ENCODE measurements at regions not wholly inside any gene's neighbourhood (a gene's known extent, or its start where the extent isn't known, plus 50 kb on each side); places are given as distances from the start of the nearest gene placed in this dataset.

DNA sequence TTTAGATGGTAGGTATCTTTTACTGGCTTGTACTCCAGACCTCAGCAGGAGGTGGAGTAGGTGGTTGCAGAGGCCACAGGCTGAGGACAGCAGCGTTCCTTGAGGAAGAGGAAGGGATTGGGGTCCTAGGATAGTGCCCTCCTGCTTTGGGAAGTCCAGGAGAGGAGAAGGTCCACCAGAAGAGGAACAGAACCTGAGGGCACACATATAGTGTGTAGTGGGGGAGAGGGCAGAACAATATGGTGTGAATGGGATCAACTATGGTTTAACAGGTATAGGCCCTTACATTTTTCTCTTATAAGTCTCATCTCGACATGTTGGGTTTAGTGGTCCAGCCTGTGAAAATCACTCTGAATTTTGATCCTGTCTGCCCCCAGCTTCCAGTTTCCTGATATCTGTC is 229.1 kb upstream of the ZBED5 start:
- DNase-seq (ENCODE audit: low read depth): no peak
- TF ChIP-seq, protein P1, sequence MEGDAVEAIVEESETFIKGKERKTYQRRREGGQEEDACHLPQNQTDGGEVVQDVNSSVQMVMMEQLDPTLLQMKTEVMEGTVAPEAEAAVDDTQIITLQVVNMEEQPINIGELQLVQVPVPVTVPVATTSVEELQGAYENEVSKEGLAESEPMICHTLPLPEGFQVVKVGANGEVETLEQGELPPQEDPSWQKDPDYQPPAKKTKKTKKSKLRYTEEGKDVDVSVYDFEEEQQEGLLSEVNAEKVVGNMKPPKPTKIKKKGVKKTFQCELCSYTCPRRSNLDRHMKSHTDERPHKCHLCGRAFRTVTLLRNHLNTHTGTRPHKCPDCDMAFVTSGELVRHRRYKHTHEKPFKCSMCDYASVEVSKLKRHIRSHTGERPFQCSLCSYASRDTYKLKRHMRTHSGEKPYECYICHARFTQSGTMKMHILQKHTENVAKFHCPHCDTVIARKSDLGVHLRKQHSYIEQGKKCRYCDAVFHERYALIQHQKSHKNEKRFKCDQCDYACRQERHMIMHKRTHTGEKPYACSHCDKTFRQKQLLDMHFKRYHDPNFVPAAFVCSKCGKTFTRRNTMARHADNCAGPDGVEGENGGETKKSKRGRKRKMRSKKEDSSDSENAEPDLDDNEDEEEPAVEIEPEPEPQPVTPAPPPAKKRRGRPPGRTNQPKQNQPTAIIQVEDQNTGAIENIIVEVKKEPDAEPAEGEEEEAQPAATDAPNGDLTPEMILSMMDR (IDR thresholded peaks at IDR 0.05; ENCODE audit: control insufficient read depth, insufficient read depth, low read depth, low read length, missing control alignments): no peak

DNA sequence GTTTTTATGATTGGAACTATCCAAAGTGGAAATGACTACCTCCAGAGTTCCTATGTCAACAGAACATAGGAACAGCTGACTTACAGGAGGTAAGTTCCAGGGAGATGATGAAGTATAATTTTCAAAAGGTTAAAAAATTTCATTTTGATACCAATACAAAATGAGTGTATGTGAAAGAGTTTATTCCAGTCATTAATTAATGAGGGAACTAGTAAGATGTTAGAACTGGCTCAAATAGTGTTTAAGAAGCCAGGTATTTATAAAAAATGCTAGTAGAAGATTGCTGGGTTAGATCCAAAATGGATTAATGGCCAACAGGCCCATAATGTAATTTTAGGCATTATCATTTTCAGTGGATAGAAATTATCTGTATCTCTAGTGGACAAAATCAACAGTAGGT is 227.7 kb upstream of the ZBED5 start:
- no peak for DNase-seq (ENCODE audit: low read depth)
- no peak overlapping the region for H3K4me3 ChIP-seq (ENCODE audit: control insufficient read depth, low read depth, low read length)

More for the DNA sequence above, 229.1 kb upstream of the ZBED5 start:
- no peak overlapping the region for H3K4me3 ChIP-seq (ENCODE audit: control insufficient read depth, low read depth, low read length)

DNA sequence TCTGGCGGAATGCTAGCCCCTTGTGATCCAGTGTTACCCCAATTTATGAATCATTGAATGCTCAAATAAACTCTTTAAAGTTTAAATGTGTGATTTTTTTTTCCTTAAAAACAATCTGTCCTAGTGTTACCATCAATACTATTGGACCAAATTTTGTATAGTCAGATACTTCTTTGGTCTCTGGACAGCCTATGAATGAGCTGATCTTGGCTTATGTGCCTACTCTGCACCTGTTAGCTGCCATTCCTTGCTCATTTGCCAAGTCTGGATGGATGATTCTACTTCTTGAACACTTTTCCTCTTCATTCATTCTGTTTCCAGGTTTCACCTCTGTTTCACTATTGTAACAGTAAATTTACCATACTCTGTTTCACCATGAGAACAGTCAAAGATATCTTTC is 226.5 kb upstream of the ZBED5 start:
- TF ChIP-seq, protein P1 (IDR thresholded peaks at IDR 0.05; ENCODE audit: control insufficient read depth, insufficient read depth, low read depth, low read length, missing control alignments): no peak
- no peak overlapping the region for H3K4me3 ChIP-seq (ENCODE audit: control insufficient read depth, low read depth, low read length)
- DNase-seq (ENCODE audit: low read depth): no peak

More for the DNA sequence above, 227.7 kb upstream of the ZBED5 start:
- TF ChIP-seq, protein P1 (IDR thresholded peaks at IDR 0.05; ENCODE audit: control insufficient read depth, insufficient read depth, low read depth, low read length, missing control alignments): no peak

DNA sequence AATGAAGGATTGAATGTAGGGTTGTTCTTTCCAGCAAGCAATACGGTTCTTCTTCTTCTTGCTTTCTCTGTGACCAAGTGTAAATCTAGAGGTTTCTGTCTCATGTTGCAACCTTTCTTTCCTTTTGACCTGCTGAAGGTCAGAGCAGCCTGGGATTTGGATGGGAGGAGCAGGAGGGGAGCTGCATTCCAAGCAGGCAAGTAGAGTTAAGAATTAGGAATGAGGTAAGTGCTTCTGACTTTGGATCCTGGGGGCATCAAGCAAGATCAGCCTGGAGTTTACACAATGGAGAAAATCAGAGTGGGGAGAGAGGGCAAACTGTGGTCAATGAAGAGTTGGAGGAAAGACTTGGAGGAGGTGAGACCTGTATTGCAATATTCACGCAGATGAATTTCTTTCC is 225.6 kb upstream of the ZBED5 start:
- TF ChIP-seq, protein P1 (IDR thresholded peaks at IDR 0.05; ENCODE audit: control insufficient read depth, insufficient read depth, low read depth, low read length, missing control alignments): no peak
- DNase-seq (ENCODE audit: low read depth): no peak
- H3K4me3 ChIP-seq (ENCODE audit: control insufficient read depth, low read depth, low read length): no peak overlapping the region

DNA sequence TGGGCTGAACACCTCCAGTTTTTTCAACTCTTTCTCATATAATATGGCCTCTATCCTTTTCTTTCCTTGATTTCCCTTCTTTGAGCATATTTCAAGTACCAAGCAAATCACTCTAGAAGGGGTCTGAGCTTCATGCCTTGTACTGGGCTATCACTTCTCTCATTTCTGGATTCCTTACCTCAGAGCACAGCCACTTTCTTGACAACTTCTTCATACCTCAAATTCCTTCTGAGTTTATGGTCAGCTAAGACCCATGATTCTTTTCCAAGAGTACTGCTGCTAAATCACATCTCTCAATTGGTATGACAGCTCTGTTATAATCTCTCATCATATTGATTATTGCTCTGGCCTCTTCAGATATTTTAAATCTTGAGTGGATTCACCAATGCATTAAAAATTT is 224.8 kb upstream of the ZBED5 start:
- TF ChIP-seq, protein P1 (IDR thresholded peaks at IDR 0.05; ENCODE audit: control insufficient read depth, insufficient read depth, low read depth, low read length, missing control alignments): no peak
- H3K4me3 ChIP-seq (ENCODE audit: control insufficient read depth, low read depth, low read length): no peak overlapping the region
- DNase-seq (ENCODE audit: low read depth): no peak

DNA sequence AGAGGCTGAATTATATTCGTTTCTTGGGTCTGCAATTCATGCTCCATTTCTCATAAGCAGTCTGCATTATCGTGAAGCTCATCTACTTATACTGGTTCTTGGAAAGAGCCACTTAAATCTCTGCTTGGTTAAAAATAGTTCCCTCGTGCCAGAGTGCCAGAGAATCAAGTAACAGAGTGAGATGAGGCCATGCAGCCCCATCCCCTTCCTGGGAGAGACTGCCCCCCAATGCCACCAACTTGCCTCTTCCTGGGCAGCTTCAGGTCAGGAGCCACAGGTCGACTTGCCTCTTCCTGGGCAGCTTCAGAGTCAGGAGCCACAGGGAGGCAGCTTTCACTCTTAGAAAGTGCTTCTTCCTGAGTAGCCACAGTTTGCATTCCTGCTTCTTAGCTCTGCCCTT is 223.9 kb upstream of the ZBED5 start:
- H3K4me3 ChIP-seq (ENCODE audit: control insufficient read depth, low read depth, low read length): no peak overlapping the region
- TF ChIP-seq, protein P1 (IDR thresholded peaks at IDR 0.05; ENCODE audit: control insufficient read depth, insufficient read depth, low read depth, low read length, missing control alignments): no peak
- DNase-seq (ENCODE audit: low read depth): no peak

DNA sequence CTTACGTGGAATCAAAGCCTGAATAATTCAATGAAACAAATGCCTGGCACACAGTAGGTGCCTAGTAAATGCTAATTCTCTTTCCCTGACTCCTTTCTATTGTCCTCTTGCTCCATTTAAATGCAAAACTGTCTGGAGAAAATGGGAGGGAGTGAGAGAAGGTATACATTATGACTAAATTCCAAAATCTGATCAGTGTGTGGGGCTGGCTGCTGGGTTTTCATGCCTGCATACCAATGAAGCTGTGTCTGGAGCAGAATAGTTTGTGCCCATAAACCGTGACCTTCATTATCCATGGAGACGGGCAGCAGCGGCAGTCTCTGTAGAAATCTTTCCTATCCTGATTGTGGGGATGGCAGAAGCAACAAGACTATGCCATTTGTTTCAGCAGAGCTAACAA is 223.4 kb upstream of the ZBED5 start:
- H3K4me3 ChIP-seq (ENCODE audit: control insufficient read depth, low read depth, low read length): no peak overlapping the region
- TF ChIP-seq, protein P1 (IDR thresholded peaks at IDR 0.05; ENCODE audit: control insufficient read depth, insufficient read depth, low read depth, low read length, missing control alignments): no peak
- DNase-seq (ENCODE audit: low read depth): no peak

Data from AG09309 (cell line).